ENCODE measurements at regions not wholly inside any gene's neighbourhood (a gene's known extent, or its start where the extent isn't known, plus 50 kb on each side); places are given as distances from the start of the nearest gene placed in this dataset.

GRCh38 chr2:58908501-58909154 lies 667.5 kb upstream of the FANCL start:
- WGBS, 2 donors (ENCODE audit: low coverage in 1 of 2): 56 to 62% methylated on average over 2 of the region's 2 CpGs
- Histone ChIP-seq H3K27ac (no peak overlapping the region), H3K9me3 (no peaks in the 10 kb centered on the region), H3K36me3 (no peaks in the 10 kb centered on the region), H3K4me3 (no peak overlapping the region), H3K27me3 (no peaks in the 10 kb centered on the region), H3K4me1 (no peaks in the 10 kb centered on the region)
- intact Hi-C loops (cut with DNase I; ENCODE audit: low total_unique reads): no loop called here
- no peak for DNase-seq
- in situ Hi-C loops (cut with MboI; ENCODE audit: low pct_ligation_motif_present in 1 of 4, low pct_unique_long_range_greater_than_20kb in 1 of 4, low sequenced_read_pairs in 3 of 4): no loop called here
- no peak for TF ChIP-seq CTCF (IDR thresholded peaks at IDR 0.05)
- no peak for TF ChIP-seq POLR2AphosphoS5 (IDR thresholded peaks at IDR 0.05)
- no peak for TF ChIP-seq EP300 (IDR thresholded peaks at IDR 0.05; ENCODE audit: low read depth)
- no peak for TF ChIP-seq POLR2A (IDR thresholded peaks at IDR 0.05)

- in situ Hi-C loops (cut with MboI; ENCODE audit: low pct_ligation_motif_present in 1 of 4, low pct_unique_long_range_greater_than_20kb in 1 of 4, low sequenced_read_pairs in 3 of 4): no loop called here
- WGBS, 2 donors (ENCODE audit: low coverage in 1 of 2): 71 to 90% methylated on average over 1 of the region's 1 CpG
- intact Hi-C loops (cut with DNase I; ENCODE audit: low total_unique reads): no loop called here
- Histone ChIP-seq H3K9me3 (no peaks in the 10 kb centered on the region), H3K27me3 (no peaks in the 10 kb centered on the region), H3K27ac (no peak overlapping the region), H3K4me1 (no peaks in the 10 kb centered on the region), H3K4me3 (no peak overlapping the region), H3K36me3 (no peaks in the 10 kb centered on the region)
- no peak for DNase-seq
- TF ChIP-seq POLR2AphosphoS5 (IDR thresholded peaks at IDR 0.05) (no peak), EP300 (IDR thresholded peaks at IDR 0.05; ENCODE audit: low read depth) (no peak)
These were observed 666.5 kb upstream of the FANCL start for GRCh38 chr2:58907644-58908043.

- Histone ChIP-seq H3K36me3 (no peaks in the 10 kb centered on the region), H3K9me3 (no peaks in the 10 kb centered on the region), H3K4me3 (no peak overlapping the region), H3K4me1 (no peaks in the 10 kb centered on the region), H3K27ac (no peak overlapping the region), H3K27me3 (no peaks in the 10 kb centered on the region)
- in situ Hi-C loops (cut with MboI; ENCODE audit: low pct_ligation_motif_present in 1 of 4, low pct_unique_long_range_greater_than_20kb in 1 of 4, low sequenced_read_pairs in 3 of 4): no loop called here
- DNase-seq: no peak
- intact Hi-C loops (cut with DNase I; ENCODE audit: low total_unique reads): no loop called here
- WGBS, 2 donors (ENCODE audit: low coverage in 1 of 2): 34% methylated on average over 7 of the region's 7 CpGs
- TF ChIP-seq EP300 (IDR thresholded peaks at IDR 0.05; ENCODE audit: low read depth) (no peak), POLR2A (IDR thresholded peaks at IDR 0.05) (no peak), CTCF (IDR thresholded peaks at IDR 0.05) (no peak), POLR2AphosphoS5 (IDR thresholded peaks at IDR 0.05) (no peak)
These were observed 665.0 kb upstream of the FANCL start for GRCh38 chr2:58906081-58906645.

- in situ Hi-C loops (cut with MboI; ENCODE audit: low pct_ligation_motif_present in 1 of 4, low pct_unique_long_range_greater_than_20kb in 1 of 4, low sequenced_read_pairs in 3 of 4): no loop called here
- no peaks in the 10 kb centered on the region for H3K27me3 ChIP-seq
These were observed 663.0 kb upstream of the FANCL start for GRCh38 chr2:58904095-58904494.

More at GRCh38 chr2:58904095-58904494, 663.0 kb upstream of the FANCL start:
- Histone ChIP-seq H3K4me3 (no peak overlapping the region), H3K36me3 (no peaks in the 10 kb centered on the region), H3K4me1 (no peaks in the 10 kb centered on the region), H3K9me3 (no peaks in the 10 kb centered on the region), H3K27ac (no peak overlapping the region)
- TF ChIP-seq POLR2A (IDR thresholded peaks at IDR 0.05) (no peak), EP300 (IDR thresholded peaks at IDR 0.05; ENCODE audit: low read depth) (no peak), CTCF (IDR thresholded peaks at IDR 0.05) (no peak), POLR2AphosphoS5 (IDR thresholded peaks at IDR 0.05) (no peak)
- DNase-seq: no peak
- 83 to 85% methylated on average over 1 of the region's 1 CpG for WGBS, 2 donors (ENCODE audit: low coverage in 1 of 2)
- intact Hi-C loops (cut with DNase I; ENCODE audit: low total_unique reads): no loop called here

Measured in transverse colon (tissue), 4 donors.